ENCODE measurements at regions not wholly inside any gene's neighbourhood (a gene's known extent, or its start where the extent isn't known, plus 50 kb on each side); places are given as distances from the start of the nearest gene placed in this dataset.

- no peak overlapping the region for H2AK5ac ChIP-seq (ENCODE audit: low read length)
- no peak overlapping the region for H2BK15ac ChIP-seq (replicated peaks; ENCODE audit: low read depth)
- WGBS (ENCODE audit: extremely low coverage, insufficient coverage, low lambda C conversion rate): no CpG with 5 or more reads among the region's 5 CpGs
- H2BK120ac ChIP-seq (ENCODE audit: low read depth, low read length): no peak overlapping the region
- H3K27me3 ChIP-seq (ENCODE audit: insufficient read depth, low read length, poor library complexity): no peaks in the 10 kb centered on the region
- no peak overlapping the region for H4K8ac ChIP-seq (ENCODE audit: low read depth, low read length)
- H3K79me2 ChIP-seq (ENCODE audit: control insufficient read depth, insufficient read depth, low read length): no peaks in the 10 kb centered on the region
- H2BK5ac ChIP-seq (ENCODE audit: low read length): no peak overlapping the region
- peak overlapping the region; percentile 14 for H3K18ac ChIP-seq (ENCODE audit: low read length)
- H3K4me3 ChIP-seq (ENCODE audit: low read length): no peak overlapping the region
- H3K4me1 ChIP-seq (ENCODE audit: control insufficient read depth, low read depth, low read length): no peaks in the 10 kb centered on the region
- H3K4ac ChIP-seq (ENCODE audit: low read depth, low read length): no peak overlapping the region
- H3K27ac ChIP-seq (ENCODE audit: low read depth, low read length): no peak overlapping the region
- no peak overlapping the region for H3K9ac ChIP-seq (ENCODE audit: low read length)
- H3K23ac ChIP-seq (ENCODE audit: low read length): no peak overlapping the region
- DNase-seq: no peak
- no peak overlapping the region for H3K4me2 ChIP-seq (ENCODE audit: low read length)
- H3K36me3 ChIP-seq (ENCODE audit: control insufficient read depth, insufficient read depth, low read length): no peaks in the 10 kb centered on the region
- H4K5ac ChIP-seq (ENCODE audit: low read length): no peak overlapping the region
- no peaks in the 10 kb centered on the region for H3K79me1 ChIP-seq (ENCODE audit: low read length)
- H3K56ac ChIP-seq (ENCODE audit: low read length): no peak overlapping the region
These were observed 243.2 kb upstream of the ZC3H12C start for GRCh38 chr11:109849946-109850345.

- H2BK120ac ChIP-seq (ENCODE audit: low read depth, low read length): peak overlapping the region; percentile 51
- no peak overlapping the region for H3K4me2 ChIP-seq (ENCODE audit: low read length)
- no peak overlapping the region for H2BK15ac ChIP-seq (replicated peaks; ENCODE audit: low read depth)
- H3K79me1 ChIP-seq (ENCODE audit: low read length): no peaks in the 10 kb centered on the region
- no peaks in the 10 kb centered on the region for H3K36me3 ChIP-seq (ENCODE audit: control insufficient read depth, insufficient read depth, low read length)
- no peak overlapping the region for H3K56ac ChIP-seq (ENCODE audit: low read length)
- H3K27ac ChIP-seq (ENCODE audit: low read depth, low read length): no peak overlapping the region
- no peak overlapping the region for H4K5ac ChIP-seq (ENCODE audit: low read length)
- H2AK5ac ChIP-seq (ENCODE audit: low read length): no peak overlapping the region
- peak overlapping the region; percentile 81 for H4K8ac ChIP-seq (ENCODE audit: low read depth, low read length)
- no peak overlapping the region for H2BK5ac ChIP-seq (ENCODE audit: low read length)
- no CpG with 5 or more reads among the region's 1 CpG for WGBS (ENCODE audit: extremely low coverage, insufficient coverage, low lambda C conversion rate)
- H3K4me3 ChIP-seq (ENCODE audit: low read length): no peak overlapping the region
- H3K79me2 ChIP-seq (ENCODE audit: control insufficient read depth, insufficient read depth, low read length): no peaks in the 10 kb centered on the region
- no peak overlapping the region for H3K23ac ChIP-seq (ENCODE audit: low read length)
- no peak overlapping the region for H3K4ac ChIP-seq (ENCODE audit: low read depth, low read length)
- H3K18ac ChIP-seq (ENCODE audit: low read length): peak overlapping the region; percentile 18
- no peaks in the 10 kb centered on the region for H3K4me1 ChIP-seq (ENCODE audit: control insufficient read depth, low read depth, low read length)
- no peaks in the 10 kb centered on the region for H3K27me3 ChIP-seq (ENCODE audit: insufficient read depth, low read length, poor library complexity)
- H3K9ac ChIP-seq (ENCODE audit: low read length): no peak overlapping the region
- DNase-seq: peak; percentile 28
These were observed 241.3 kb upstream of the ZC3H12C start for GRCh38 chr11:109851780-109852390.

GRCh38 chr11:109853156-109853776 is 239.9 kb upstream of the ZC3H12C start:
- H3K23ac ChIP-seq (ENCODE audit: low read length): no peak overlapping the region
- H2AK5ac ChIP-seq (ENCODE audit: low read length): no peak overlapping the region
- H3K4ac ChIP-seq (ENCODE audit: low read depth, low read length): no peak overlapping the region
- H3K27me3 ChIP-seq (ENCODE audit: insufficient read depth, low read length, poor library complexity): no peaks in the 10 kb centered on the region
- H3K4me3 ChIP-seq (ENCODE audit: low read length): no peak overlapping the region
- H2BK5ac ChIP-seq (ENCODE audit: low read length): no peak overlapping the region
- no peak overlapping the region for H3K27ac ChIP-seq (ENCODE audit: low read depth, low read length)
- no peak overlapping the region for H3K4me2 ChIP-seq (ENCODE audit: low read length)
- H4K5ac ChIP-seq (ENCODE audit: low read length): no peak overlapping the region
- H3K4me1 ChIP-seq (ENCODE audit: control insufficient read depth, low read depth, low read length): no peaks in the 10 kb centered on the region
- H3K79me1 ChIP-seq (ENCODE audit: low read length): no peaks in the 10 kb centered on the region
- H3K18ac ChIP-seq (ENCODE audit: low read length): no peak overlapping the region
- no CpG with 5 or more reads among the region's 5 CpGs for WGBS (ENCODE audit: extremely low coverage, insufficient coverage, low lambda C conversion rate)
- H3K9ac ChIP-seq (ENCODE audit: low read length): no peak overlapping the region
- H3K36me3 ChIP-seq (ENCODE audit: control insufficient read depth, insufficient read depth, low read length): no peaks in the 10 kb centered on the region
- no peak overlapping the region for H4K8ac ChIP-seq (ENCODE audit: low read depth, low read length)
- no peak overlapping the region for H3K56ac ChIP-seq (ENCODE audit: low read length)
- DNase-seq: peak; percentile 81
- H2BK15ac ChIP-seq (replicated peaks; ENCODE audit: low read depth): no peak overlapping the region
- no peaks in the 10 kb centered on the region for H3K79me2 ChIP-seq (ENCODE audit: control insufficient read depth, insufficient read depth, low read length)
- H2BK120ac ChIP-seq (ENCODE audit: low read depth, low read length): peak overlapping the region; percentile 45

- no peak overlapping the region for H3K23ac ChIP-seq (ENCODE audit: low read length)
- no peak overlapping the region for H3K27ac ChIP-seq (ENCODE audit: low read depth, low read length)
- H3K27me3 ChIP-seq (ENCODE audit: insufficient read depth, low read length, poor library complexity): no peaks in the 10 kb centered on the region
- no peak for DNase-seq
- H3K79me1 ChIP-seq (ENCODE audit: low read length): no peaks in the 10 kb centered on the region
- no peak overlapping the region for H3K56ac ChIP-seq (ENCODE audit: low read length)
- H4K8ac ChIP-seq (ENCODE audit: low read depth, low read length): no peak overlapping the region
- no peak overlapping the region for H3K4ac ChIP-seq (ENCODE audit: low read depth, low read length)
- H4K5ac ChIP-seq (ENCODE audit: low read length): no peak overlapping the region
- no peak overlapping the region for H3K9ac ChIP-seq (ENCODE audit: low read length)
- H3K79me2 ChIP-seq (ENCODE audit: control insufficient read depth, insufficient read depth, low read length): no peaks in the 10 kb centered on the region
- H3K4me1 ChIP-seq (ENCODE audit: control insufficient read depth, low read depth, low read length): no peaks in the 10 kb centered on the region
- H3K18ac ChIP-seq (ENCODE audit: low read length): no peak overlapping the region
- no peak overlapping the region for H2BK15ac ChIP-seq (replicated peaks; ENCODE audit: low read depth)
- no peak overlapping the region for H3K4me3 ChIP-seq (ENCODE audit: low read length)
- no peak overlapping the region for H2BK5ac ChIP-seq (ENCODE audit: low read length)
- no peaks in the 10 kb centered on the region for H3K36me3 ChIP-seq (ENCODE audit: control insufficient read depth, insufficient read depth, low read length)
- no peak overlapping the region for H3K4me2 ChIP-seq (ENCODE audit: low read length)
- H2BK120ac ChIP-seq (ENCODE audit: low read depth, low read length): no peak overlapping the region
- no peak overlapping the region for H2AK5ac ChIP-seq (ENCODE audit: low read length)
These were observed 238.5 kb upstream of the ZC3H12C start for GRCh38 chr11:109854731-109855130.

GRCh38 chr11:109856928-109857327 is 236.3 kb upstream of the ZC3H12C start:
- no peak overlapping the region for H3K56ac ChIP-seq (ENCODE audit: low read length)
- H3K18ac ChIP-seq (ENCODE audit: low read length): no peak overlapping the region
- DNase-seq: no peak
- H2AK5ac ChIP-seq (ENCODE audit: low read length): no peak overlapping the region
- H4K8ac ChIP-seq (ENCODE audit: low read depth, low read length): no peak overlapping the region
- peak overlapping the region; percentile 85 for H2BK15ac ChIP-seq (replicated peaks; ENCODE audit: low read depth)
- H3K4me3 ChIP-seq (ENCODE audit: low read length): no peak overlapping the region
- no peak overlapping the region for H4K5ac ChIP-seq (ENCODE audit: low read length)
- H3K36me3 ChIP-seq (ENCODE audit: control insufficient read depth, insufficient read depth, low read length): no peaks in the 10 kb centered on the region
- no peaks in the 10 kb centered on the region for H3K79me1 ChIP-seq (ENCODE audit: low read length)
- no peak overlapping the region for H2BK5ac ChIP-seq (ENCODE audit: low read length)
- H2BK120ac ChIP-seq (ENCODE audit: low read depth, low read length): no peak overlapping the region
- H3K4me1 ChIP-seq (ENCODE audit: control insufficient read depth, low read depth, low read length): no peaks in the 10 kb centered on the region
- H3K4ac ChIP-seq (ENCODE audit: low read depth, low read length): no peak overlapping the region
- no peak overlapping the region for H3K23ac ChIP-seq (ENCODE audit: low read length)
- WGBS (ENCODE audit: extremely low coverage, insufficient coverage, low lambda C conversion rate): no CpG with 5 or more reads among the region's 2 CpGs
- no peak overlapping the region for H3K27ac ChIP-seq (ENCODE audit: low read depth, low read length)
- H3K9ac ChIP-seq (ENCODE audit: low read length): no peak overlapping the region
- H3K4me2 ChIP-seq (ENCODE audit: low read length): no peak overlapping the region
- H3K79me2 ChIP-seq (ENCODE audit: control insufficient read depth, insufficient read depth, low read length): no peaks in the 10 kb centered on the region
- no peaks in the 10 kb centered on the region for H3K27me3 ChIP-seq (ENCODE audit: insufficient read depth, low read length, poor library complexity)

- Histone ChIP-seq H3K4ac (ENCODE audit: low read depth, low read length) (no peak overlapping the region), H2BK120ac (ENCODE audit: low read depth, low read length) (no peak overlapping the region)
These were observed 235.6 kb upstream of the ZC3H12C start for GRCh38 chr11:109857637-109858036.

More at GRCh38 chr11:109857637-109858036, 235.6 kb upstream of the ZC3H12C start:
- Histone ChIP-seq H3K4me2 (ENCODE audit: low read length) (no peak overlapping the region), H3K79me2 (ENCODE audit: control insufficient read depth, insufficient read depth, low read length) (no peaks in the 10 kb centered on the region), H2BK15ac (replicated peaks; ENCODE audit: low read depth) (no peak overlapping the region), H2AK5ac (ENCODE audit: low read length) (no peak overlapping the region), H3K27ac (ENCODE audit: low read depth, low read length) (no peak overlapping the region), H3K9ac (ENCODE audit: low read length) (no peak overlapping the region), H3K79me1 (ENCODE audit: low read length) (no peaks in the 10 kb centered on the region), H4K8ac (ENCODE audit: low read depth, low read length) (no peak overlapping the region), H4K5ac (ENCODE audit: low read length) (no peak overlapping the region), H3K36me3 (ENCODE audit: control insufficient read depth, insufficient read depth, low read length) (no peaks in the 10 kb centered on the region), H3K23ac (ENCODE audit: low read length) (no peak overlapping the region), H3K56ac (ENCODE audit: low read length) (no peak overlapping the region), H3K27me3 (ENCODE audit: insufficient read depth, low read length, poor library complexity) (no peaks in the 10 kb centered on the region), H3K18ac (ENCODE audit: low read length) (no peak overlapping the region), H2BK5ac (ENCODE audit: low read length) (no peak overlapping the region), H3K4me3 (ENCODE audit: low read length) (no peak overlapping the region), H3K4me1 (ENCODE audit: control insufficient read depth, low read depth, low read length) (no peaks in the 10 kb centered on the region)
- DNase-seq: no peak

All from mesendoderm (in vitro differentiated cells).